CD4-positive, alpha-beta T cell (primary cell): ENCODE measurements at regions not wholly inside any gene's neighbourhood (a gene's known extent, or its start where the extent isn't known, plus 50 kb on each side); places are given as distances from the start of the nearest gene placed in this dataset.
"Not testable (repeated sequence)": the region's sequence is repeated elsewhere in the genome, so short reads cannot be mapped to it uniquely, and the experiment has no call there.

Experiments used
- ATAC-seq: fragments of 200-7000 bp; cut with Tn5 transposase; one replicate; pipeline ENCODE4 v1.10.0; 2022; ENCODE audit warnings: mild to moderate bottlenecking; ENCODE audit not compliant: poor library complexity
- CTCF ChIA-PET: fragments of 350-600 bp; sonication (Branson Sonifier 250); formaldehyde crosslinking; loops from one replicate; lab custom pipeline; 2021; ENCODE audit warnings: antibody characterized with exemption, inconsistent platforms; lab: Charles Lee
- POLR2A ChIA-PET: fragments of 350-600 bp; sonication (Branson Sonifier 250); formaldehyde crosslinking; loops from one replicate; lab custom pipeline; 2021; ENCODE audit warnings: antibody characterized with exemption, inconsistent platforms; lab: Charles Lee
- DNase-seq, 14 experiments: peaks; one replicate each; pipeline ENCODE4 v3.0.0-alpha.2; 2013 to 2020; ENCODE audit warnings: mixed read lengths in 2 of 14
- H3K27ac ChIP-seq, 2 donors: one replicate each; pipeline versions ENCODE4 v1.5.1 to v1.7.0; 2013; ENCODE audit warnings: low read length in 2 of 2, low read depth in 1 of 2, mild to moderate bottlenecking in 1 of 2
- H3K27me3 ChIP-seq, 2 experiments: 1 replicate in 1 of 2; 2 replicates in 1 of 2; pipeline versions ENCODE4 v1.6.1 to v1.7.0; 2013; ENCODE audit warnings: low read length in 2 of 2, control low read depth in 1 of 2, mild to moderate bottlenecking in 1 of 2, moderate library complexity in 1 of 2; ENCODE audit not compliant: insufficient read depth in 2 of 2, control insufficient read depth in 1 of 2
- H3K36me3 ChIP-seq: one replicate; pipeline ENCODE4 v1.6.1; 2013; ENCODE audit warnings: low read length, control low read depth; ENCODE audit not compliant: insufficient read depth
- H3K4me1 ChIP-seq: one replicate; pipeline ENCODE4 v1.6.1; 2013; ENCODE audit warnings: low read length, control low read depth; ENCODE audit not compliant: insufficient read depth
- H3K4me3 ChIP-seq: one replicate; pipeline ENCODE4 v1.5.1; 2013; ENCODE audit warnings: mild to moderate bottlenecking, low read length, moderate library complexity
- H3K9me3 ChIP-seq, 2 experiments: 1 replicate in 1 of 2; 2 replicates in 1 of 2; pipeline versions ENCODE4 v1.6.1 to v1.7.0; 2013; ENCODE audit warnings: low read length in 2 of 2, mild to moderate bottlenecking in 2 of 2, control low read depth in 1 of 2, moderate library complexity in 1 of 2; ENCODE audit not compliant: control insufficient read depth in 1 of 2, insufficient read depth in 1 of 2
- H3K27ac Mint-ChIP-seq: one replicate; pipeline ENCODE4 v1.8.0; 2020; ENCODE audit warnings: mixed read lengths
- H3K27me3 Mint-ChIP-seq: one replicate; pipeline ENCODE4 v1.8.0; 2021; ENCODE audit warnings: mixed read lengths
- H3K36me3 Mint-ChIP-seq: one replicate; pipeline ENCODE4 v1.8.0; 2021; ENCODE audit warnings: low read depth, mixed read lengths
- H3K4me1 Mint-ChIP-seq: one replicate; pipeline ENCODE4 v1.8.0; 2021; ENCODE audit warnings: low read depth, mixed read lengths
- H3K4me3 Mint-ChIP-seq: one replicate; pipeline ENCODE4 v1.8.0; 2020; ENCODE audit warnings: mild to moderate bottlenecking, mixed read lengths
- H3K9me3 Mint-ChIP-seq: one replicate; pipeline ENCODE4 v1.8.0; 2020; ENCODE audit warnings: mixed read lengths
- CTCF ChIP-seq: fragments of 200-600 bp; IDR thresholded peaks from one replicate; pipeline ENCODE4 v1.8.0; 2022; ENCODE audit warnings: antibody characterized with exemption, mild to moderate bottlenecking
- intact Hi-C, 2 experiments: fragments of 100-400 bp; cut with DNase I in 1 of 2; cut with micrococcal nuclease in 1 of 2; formaldehyde crosslinking; loops; one replicate each; pipeline versions ENCODE4 v1.15.1 to v1.9.0; 2023 to 2025; cut with DNase I, micrococcal nuclease

GRCh38 chr3:72028307-72028706 is 243.4 kb upstream of the PROK2 start:
- H3K27me3 Mint-ChIP-seq, H3K4me1 ChIP-seq, H3K36me3 Mint-ChIP-seq, H3K27ac ChIP-seq, ATAC-seq, intact Hi-C loops, H3K9me3 Mint-ChIP-seq, H3K27me3 ChIP-seq, H3K4me3 Mint-ChIP-seq, H3K36me3 ChIP-seq, H3K9me3 ChIP-seq, H3K4me1 Mint-ChIP-seq, DNase-seq, H3K4me3 ChIP-seq, POLR2A ChIA-PET, H3K27ac Mint-ChIP-seq: not testable (repeated sequence)
- CTCF ChIA-PET = interaction anchor here (0.6 kb wide), 1 partner anchor 596 kb away, joined by 3 read pairs; no protein-coding TSS in a partner anchor

GRCh38 chr3:72027728-72028127 is 242.8 kb upstream of the PROK2 start:
- H3K4me3 ChIP-seq, intact Hi-C loops, H3K36me3 Mint-ChIP-seq, H3K27me3 ChIP-seq, H3K27ac ChIP-seq, H3K4me1 ChIP-seq, H3K27me3 Mint-ChIP-seq, H3K4me3 Mint-ChIP-seq, H3K36me3 ChIP-seq, ATAC-seq, DNase-seq, POLR2A ChIA-PET, H3K27ac Mint-ChIP-seq, H3K4me1 Mint-ChIP-seq, H3K9me3 Mint-ChIP-seq, H3K9me3 ChIP-seq: not testable (repeated sequence)
- CTCF ChIA-PET = interaction anchor here (0.6 kb wide), 1 partner anchor 192 kb away, joined by 3 read pairs; no protein-coding TSS in a partner anchor

GRCh38 chr3:72022027-72022426 is 237.1 kb upstream of the PROK2 start:
- Histone ChIP-seq H3K36me3 (no peaks in the 10 kb centered on the region), H3K4me1 (no peaks in the 10 kb centered on the region), H3K27ac (no peak overlapping the region), H3K9me3 (no peaks in the 10 kb centered on the region), H3K27me3 (no peaks in the 10 kb centered on the region), H3K4me3 (no peak overlapping the region)
- H3K36me3 Mint-ChIP-seq = no peaks in the 10 kb centered on the region
- no peaks in the 10 kb centered on the region for H3K4me1 Mint-ChIP-seq
- TF ChIP-seq CTCF = no peak
- no peak overlapping the region for H3K4me3 Mint-ChIP-seq
- H3K27me3 Mint-ChIP-seq = no peaks in the 10 kb centered on the region
- POLR2A ChIA-PET = no interaction called here
- H3K9me3 Mint-ChIP-seq = no peaks in the 10 kb centered on the region
- intact Hi-C loops = no loop called here
- no peak overlapping the region for H3K27ac Mint-ChIP-seq
- CTCF ChIA-PET = no interaction called here
- ATAC-seq (no peak), DNase-seq (no peak)

GRCh38 chr3:72021531-72021930 is 236.6 kb upstream of the PROK2 start:
- H3K27me3 Mint-ChIP-seq = no peaks in the 10 kb centered on the region
- no peak for DNase-seq
- no peak overlapping the region for H3K4me3 ChIP-seq
- no peaks in the 10 kb centered on the region for H3K9me3 ChIP-seq
- H3K4me3 Mint-ChIP-seq = no peak overlapping the region
- TF ChIP-seq CTCF = no peak
- no peaks in the 10 kb centered on the region for H3K27me3 ChIP-seq
- ChIA-PET CTCF (no interaction called here), POLR2A (no interaction called here)
- H3K36me3 Mint-ChIP-seq = no peaks in the 10 kb centered on the region
- no peak overlapping the region for H3K27ac ChIP-seq
- ATAC-seq = no peak
- H3K36me3 ChIP-seq = no peaks in the 10 kb centered on the region
- H3K4me1 ChIP-seq = no peaks in the 10 kb centered on the region
- intact Hi-C loops = no loop called here
- H3K27ac Mint-ChIP-seq = no peak overlapping the region
- H3K9me3 Mint-ChIP-seq = no peaks in the 10 kb centered on the region
- H3K4me1 Mint-ChIP-seq = no peaks in the 10 kb centered on the region
